HPDE6-E6E7 (cell line): ENCODE measurements at regions not wholly inside any gene's neighbourhood (a gene's known extent, or its start where the extent isn't known, plus 50 kb on each side); places are given as distances from the start of the nearest gene placed in this dataset.
"Not testable (repeated sequence)": the region's sequence is repeated elsewhere in the genome, so short reads cannot be mapped to it uniquely, and the experiment has no call there.

ENCODE experiments used
- DNase-seq: peaks from one replicate; pipeline ENCODE4 v3.0.0; 2011; ENCODE audit warnings: missing footprints; ENCODE audit errors: extremely low spot score

- no peak for DNase-seq
Observed at GRCh38 chr5:152116934-152117333, 192.3 kb upstream of the GLRA1 start.

GRCh38 chr5:152113401-152113800, 188.8 kb upstream of the GLRA1 start:
- no peak for DNase-seq

GRCh38 chr5:152107220-152107619, 182.6 kb upstream of the GLRA1 start:
- no peak for DNase-seq

- no peak for DNase-seq
Observed at GRCh38 chr5:152106571-152106970, 181.9 kb upstream of the GLRA1 start.

- no peak for DNase-seq
Observed at GRCh38 chr5:152105085-152105484, 180.4 kb upstream of the GLRA1 start.

GRCh38 chr5:152104211-152104610, 179.6 kb upstream of the GLRA1 start:
- DNase-seq, result no peak

- not testable (repeated sequence) for DNase-seq
Observed at GRCh38 chr5:152102908-152103307, 178.3 kb upstream of the GLRA1 start.

- DNase-seq, result no peak
Observed at GRCh38 chr5:152102057-152102456, 177.4 kb upstream of the GLRA1 start.

GRCh38 chr5:152100462-152100861, 175.8 kb upstream of the GLRA1 start:
- no peak for DNase-seq

- no peak for DNase-seq
Observed at GRCh38 chr5:152097128-152097527, 172.5 kb upstream of the GLRA1 start.

GRCh38 chr5:152094716-152095115, 170.1 kb upstream of the GLRA1 start:
- DNase-seq, result no peak

GRCh38 chr5:152094060-152094459, 169.4 kb upstream of the GLRA1 start:
- no peak for DNase-seq

GRCh38 chr5:152092580-152092979, 167.9 kb upstream of the GLRA1 start:
- no peak for DNase-seq

GRCh38 chr5:152089644-152090043, 165.0 kb upstream of the GLRA1 start:
- DNase-seq, result no peak

GRCh38 chr5:152086668-152087067, 162.0 kb upstream of the GLRA1 start:
- no peak for DNase-seq

GRCh38 chr5:152084476-152084875, 159.8 kb upstream of the GLRA1 start:
- no peak for DNase-seq

- no peak for DNase-seq
Observed at GRCh38 chr5:152083231-152083630, 158.6 kb upstream of the GLRA1 start.

- DNase-seq, result no peak
Observed at GRCh38 chr5:152072091-152072490, 147.4 kb upstream of the GLRA1 start.

- no peak for DNase-seq
Observed at GRCh38 chr5:152070591-152070990, 145.9 kb upstream of the GLRA1 start.

GRCh38 chr5:152066784-152067183, 142.1 kb upstream of the GLRA1 start:
- no peak for DNase-seq

- no peak for DNase-seq
Observed at GRCh38 chr5:152063004-152063403, 138.4 kb upstream of the GLRA1 start.

- DNase-seq, result no peak
Observed at GRCh38 chr5:152061095-152061494, 136.4 kb upstream of the GLRA1 start.

GRCh38 chr5:152058267-152058666, 133.6 kb upstream of the GLRA1 start:
- DNase-seq, result no peak

- DNase-seq, result no peak
Observed at GRCh38 chr5:152056931-152057330, 132.3 kb upstream of the GLRA1 start.

- no peak for DNase-seq
Observed at GRCh38 chr5:152052470-152052869, 127.8 kb upstream of the GLRA1 start.
